ENCODE measurements at regions not wholly inside any gene's neighbourhood (a gene's known extent, or its start where the extent isn't known, plus 50 kb on each side); places are given as distances from the start of the nearest gene placed in this dataset.

DNA sequence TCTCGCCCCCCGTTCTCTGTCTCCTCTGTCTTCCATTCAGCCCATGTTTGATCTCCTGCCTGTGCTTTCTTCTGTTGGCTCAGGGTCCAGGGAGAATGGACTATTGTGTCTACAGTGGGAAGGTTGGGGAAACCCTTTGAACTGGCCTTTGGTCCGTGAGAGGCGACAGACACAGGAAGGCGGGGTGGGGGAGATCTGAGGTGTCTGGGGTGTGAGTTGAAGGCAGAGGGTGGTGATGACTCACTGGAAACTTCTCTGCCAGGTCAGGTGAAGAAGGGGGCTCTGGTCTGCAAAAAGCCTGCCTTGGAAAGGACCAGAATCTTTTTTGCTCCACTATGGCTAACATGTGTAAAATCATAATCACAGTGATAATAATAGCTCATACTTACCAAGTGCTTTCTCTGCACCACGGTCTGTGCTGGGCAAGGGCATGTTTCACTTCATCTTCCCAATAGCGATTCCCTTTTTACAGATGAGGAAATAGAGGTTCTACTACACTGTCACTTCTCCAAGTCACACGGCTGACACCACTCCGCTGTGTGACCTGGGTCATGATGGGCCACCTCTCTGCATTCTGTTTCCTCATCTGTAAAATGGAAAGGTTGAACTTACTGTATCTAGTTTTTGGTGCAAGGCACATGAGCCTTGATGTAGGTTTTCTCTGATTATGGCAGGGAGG lies 99.8 kb upstream of the ALX4 start:
- no peak overlapping the region for H3K4me3 ChIP-seq (ENCODE audit: control insufficient read depth, low read depth, low read length)
- DNase-seq (ENCODE audit: low read depth), result no peak
- TF ChIP-seq, protein P1, sequence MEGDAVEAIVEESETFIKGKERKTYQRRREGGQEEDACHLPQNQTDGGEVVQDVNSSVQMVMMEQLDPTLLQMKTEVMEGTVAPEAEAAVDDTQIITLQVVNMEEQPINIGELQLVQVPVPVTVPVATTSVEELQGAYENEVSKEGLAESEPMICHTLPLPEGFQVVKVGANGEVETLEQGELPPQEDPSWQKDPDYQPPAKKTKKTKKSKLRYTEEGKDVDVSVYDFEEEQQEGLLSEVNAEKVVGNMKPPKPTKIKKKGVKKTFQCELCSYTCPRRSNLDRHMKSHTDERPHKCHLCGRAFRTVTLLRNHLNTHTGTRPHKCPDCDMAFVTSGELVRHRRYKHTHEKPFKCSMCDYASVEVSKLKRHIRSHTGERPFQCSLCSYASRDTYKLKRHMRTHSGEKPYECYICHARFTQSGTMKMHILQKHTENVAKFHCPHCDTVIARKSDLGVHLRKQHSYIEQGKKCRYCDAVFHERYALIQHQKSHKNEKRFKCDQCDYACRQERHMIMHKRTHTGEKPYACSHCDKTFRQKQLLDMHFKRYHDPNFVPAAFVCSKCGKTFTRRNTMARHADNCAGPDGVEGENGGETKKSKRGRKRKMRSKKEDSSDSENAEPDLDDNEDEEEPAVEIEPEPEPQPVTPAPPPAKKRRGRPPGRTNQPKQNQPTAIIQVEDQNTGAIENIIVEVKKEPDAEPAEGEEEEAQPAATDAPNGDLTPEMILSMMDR (conservative IDR thresholded peaks at IDR 0.05; ENCODE audit: control insufficient read depth, insufficient read depth, low read depth, low read length), result no peak

DNA sequence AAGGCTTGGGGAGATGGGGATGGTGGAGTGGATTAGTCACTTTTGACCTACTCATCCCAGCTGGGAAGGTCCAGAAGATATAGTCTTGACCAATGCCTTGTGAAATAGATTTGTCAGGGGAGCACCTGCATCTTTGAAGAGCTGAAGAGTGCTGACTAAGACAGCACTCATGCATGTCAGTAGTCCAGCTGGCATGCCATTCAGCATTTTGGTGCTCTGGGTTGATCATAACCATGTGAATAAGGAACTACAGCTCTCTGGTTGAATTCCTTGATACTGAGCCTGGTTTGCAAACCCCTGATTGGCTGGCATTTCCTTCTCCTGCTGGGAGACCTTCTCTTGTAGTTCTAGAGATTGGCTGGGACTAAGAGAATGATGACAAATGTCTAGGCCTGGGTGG lies 106.8 kb upstream of the ALX4 start:
- H3K4me3 ChIP-seq (ENCODE audit: control insufficient read depth, low read depth, low read length), result no peak overlapping the region
- DNase-seq (ENCODE audit: low read depth), result peak; percentile 73
- TF ChIP-seq, protein P1 (conservative IDR thresholded peaks at IDR 0.05; ENCODE audit: control insufficient read depth, insufficient read depth, low read depth, low read length), result no peak

- DNase-seq (ENCODE audit: low read depth), result no peak
- TF ChIP-seq, protein P1 (conservative IDR thresholded peaks at IDR 0.05; ENCODE audit: control insufficient read depth, insufficient read depth, low read depth, low read length), result no peak
- no peak overlapping the region for H3K4me3 ChIP-seq (ENCODE audit: control insufficient read depth, low read depth, low read length)
Observed at GRCh38 chr11:44417731-44418455, 108.0 kb upstream of the ALX4 start.

GRCh38 chr11:44418456-44418830 lies 108.5 kb upstream of the ALX4 start:
- TF ChIP-seq, protein P1 (conservative IDR thresholded peaks at IDR 0.05; ENCODE audit: control insufficient read depth, insufficient read depth, low read depth, low read length), result no peak

DNA sequence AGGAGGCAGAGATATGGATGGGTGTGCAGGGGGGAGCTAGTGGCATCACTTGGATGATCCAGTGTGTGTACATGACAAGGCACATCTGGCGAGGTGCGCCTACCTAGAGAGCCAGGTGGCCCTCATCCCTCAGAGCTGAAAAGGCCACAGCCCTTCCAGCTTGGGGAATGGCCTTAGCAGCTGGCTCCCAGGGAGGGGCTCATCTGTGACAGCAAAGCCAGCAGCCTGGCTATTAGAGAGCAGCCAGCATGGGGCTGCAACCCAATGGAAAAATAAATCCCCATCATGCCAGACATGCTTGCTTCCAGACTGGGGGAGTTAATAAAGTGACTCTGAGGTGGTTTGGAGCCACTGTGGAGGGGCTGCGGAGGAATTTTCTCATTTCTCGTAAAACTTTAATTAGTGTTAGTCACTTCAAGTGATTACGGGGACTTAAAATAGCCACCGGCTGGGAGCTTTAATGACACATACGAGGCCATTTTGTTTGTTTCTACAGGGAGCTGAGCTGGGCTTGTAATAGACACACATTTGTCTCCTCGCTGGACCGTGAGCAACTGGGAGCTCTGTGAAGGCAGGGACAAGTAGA lies 111.2 kb upstream of the ALX4 start:
- no peak overlapping the region for H3K4me3 ChIP-seq (ENCODE audit: control insufficient read depth, low read depth, low read length)
- DNase-seq (ENCODE audit: low read depth), result no peak
- TF ChIP-seq, protein P1 (conservative IDR thresholded peaks at IDR 0.05; ENCODE audit: control insufficient read depth, insufficient read depth, low read depth, low read length), result no peak

More at GRCh38 chr11:44418456-44418830, 108.5 kb upstream of the ALX4 start:
- H3K4me3 ChIP-seq (ENCODE audit: control insufficient read depth, low read depth, low read length), result no peak overlapping the region
- DNase-seq (ENCODE audit: low read depth), result no peak

DNA sequence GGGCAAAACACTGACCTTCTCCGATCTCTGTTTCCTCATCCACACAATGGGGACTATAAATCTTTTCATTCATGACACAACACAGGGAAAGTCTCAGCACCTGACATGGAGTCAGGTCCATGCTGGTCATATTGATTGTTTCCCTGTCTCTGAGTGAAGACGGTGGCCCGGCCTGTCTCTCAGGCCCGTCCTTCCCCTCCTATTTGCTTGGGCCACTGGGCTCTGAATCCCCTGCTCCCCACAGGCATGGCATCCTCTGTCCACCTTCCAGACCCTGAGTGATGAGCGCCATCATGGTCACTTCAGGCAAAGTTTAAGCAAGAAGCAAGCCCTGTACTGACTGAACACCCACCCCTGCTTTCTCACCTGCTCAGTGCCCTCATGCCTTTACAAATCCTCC lies 113.3 kb upstream of the ALX4 start:
- TF ChIP-seq, protein P1 (conservative IDR thresholded peaks at IDR 0.05; ENCODE audit: control insufficient read depth, insufficient read depth, low read depth, low read length), result no peak
- DNase-seq (ENCODE audit: low read depth), result no peak
- H3K4me3 ChIP-seq (ENCODE audit: control insufficient read depth, low read depth, low read length), result no peak overlapping the region
